Mesendoderm (in vitro differentiated cells): ENCODE measurements at regions not wholly inside any gene's neighbourhood (a gene's known extent, or its start where the extent isn't known, plus 50 kb on each side); places are given as distances from the start of the nearest gene placed in this dataset.

Source experiments
- DNase-seq: peaks from one replicate; pipeline ENCODE4 v3.0.0; 2013
- H2AK5ac ChIP-seq: 2 replicates; pipeline ENCODE4 v1.6.1; 2013; ENCODE audit warnings: low read length, inconsistent platforms
- H2BK120ac ChIP-seq: 2 replicates; pipeline ENCODE4 v1.6.1; 2013; ENCODE audit warnings: low read depth, mild to moderate bottlenecking, low read length, moderate library complexity, mixed read lengths
- H2BK15ac ChIP-seq: replicated peaks from 2 replicates; pipeline ENCODE4 v1.6.1; 2013; ENCODE audit warnings: low read depth, mild to moderate bottlenecking, moderate library complexity
- H2BK5ac ChIP-seq: 2 replicates; pipeline ENCODE4 v1.6.1; 2013; ENCODE audit warnings: low read length, inconsistent platforms
- H3K18ac ChIP-seq: 2 replicates; pipeline ENCODE4 v1.6.1; 2013; ENCODE audit warnings: mild to moderate bottlenecking, low read length, mixed read lengths
- H3K23ac ChIP-seq: one replicate; pipeline ENCODE4 v1.6.1; 2013; ENCODE audit warnings: low read length
- H3K27ac ChIP-seq: 2 replicates; pipeline ENCODE4 v1.5.1; 2013; ENCODE audit warnings: low read depth, mild to moderate bottlenecking, inconsistent platforms, low read length, moderate library complexity
- H3K27me3 ChIP-seq: 2 replicates; pipeline ENCODE4 v1.6.1; 2013; ENCODE audit warnings: low read length, control low read depth, mild to moderate bottlenecking, inconsistent platforms; ENCODE audit not compliant: insufficient read depth, poor library complexity
- H3K36me3 ChIP-seq: 2 replicates; pipeline ENCODE4 v1.6.1; 2013; ENCODE audit warnings: low read length, inconsistent platforms; ENCODE audit not compliant: control insufficient read depth, insufficient read depth
- H3K4ac ChIP-seq: one replicate; pipeline ENCODE4 v1.6.1; 2013; ENCODE audit warnings: low read depth, mild to moderate bottlenecking, low read length, moderate library complexity
- H3K4me1 ChIP-seq: 2 replicates; pipeline ENCODE4 v1.6.1; 2013; ENCODE audit warnings: low read depth, low read length, inconsistent platforms; ENCODE audit not compliant: control insufficient read depth
- H3K4me2 ChIP-seq: 2 replicates; pipeline ENCODE4 v1.6.1; 2013; ENCODE audit warnings: low read length
- H3K4me3 ChIP-seq: 2 replicates; pipeline ENCODE4 v1.5.1; 2013; ENCODE audit warnings: mild to moderate bottlenecking, low read length
- H3K56ac ChIP-seq: one replicate; pipeline ENCODE4 v1.6.1; 2013; ENCODE audit warnings: low read length
- H3K79me1 ChIP-seq: 2 replicates; pipeline ENCODE4 v1.6.1; 2013; ENCODE audit warnings: low read length, inconsistent platforms
- H3K79me2 ChIP-seq: 2 replicates; pipeline ENCODE4 v1.6.1; 2013; ENCODE audit warnings: mild to moderate bottlenecking, low read length; ENCODE audit not compliant: control insufficient read depth, insufficient read depth
- H3K9ac ChIP-seq: 2 replicates; pipeline ENCODE4 v1.6.1; 2013; ENCODE audit warnings: low read length, inconsistent platforms
- H4K5ac ChIP-seq: one replicate; pipeline ENCODE4 v1.6.1; 2013; ENCODE audit warnings: low read length
- H4K8ac ChIP-seq: one replicate; pipeline ENCODE4 v1.6.1; 2013; ENCODE audit warnings: low read depth, mild to moderate bottlenecking, control low read depth, low read length, moderate library complexity
- WGBS: extraction: QIAGEN DNeasy Blood & Tissue Kit; methylation state at CpG from one replicate; pipeline ENCODE4 v1.1.7; 2013; ENCODE audit warnings: low lambda C conversion rate, missing lambda C conversion rate; ENCODE audit not compliant: insufficient coverage; ENCODE audit errors: extremely low coverage; 5-methylcytosine and 5-hydroxymethylcytosine counted together

DNA sequence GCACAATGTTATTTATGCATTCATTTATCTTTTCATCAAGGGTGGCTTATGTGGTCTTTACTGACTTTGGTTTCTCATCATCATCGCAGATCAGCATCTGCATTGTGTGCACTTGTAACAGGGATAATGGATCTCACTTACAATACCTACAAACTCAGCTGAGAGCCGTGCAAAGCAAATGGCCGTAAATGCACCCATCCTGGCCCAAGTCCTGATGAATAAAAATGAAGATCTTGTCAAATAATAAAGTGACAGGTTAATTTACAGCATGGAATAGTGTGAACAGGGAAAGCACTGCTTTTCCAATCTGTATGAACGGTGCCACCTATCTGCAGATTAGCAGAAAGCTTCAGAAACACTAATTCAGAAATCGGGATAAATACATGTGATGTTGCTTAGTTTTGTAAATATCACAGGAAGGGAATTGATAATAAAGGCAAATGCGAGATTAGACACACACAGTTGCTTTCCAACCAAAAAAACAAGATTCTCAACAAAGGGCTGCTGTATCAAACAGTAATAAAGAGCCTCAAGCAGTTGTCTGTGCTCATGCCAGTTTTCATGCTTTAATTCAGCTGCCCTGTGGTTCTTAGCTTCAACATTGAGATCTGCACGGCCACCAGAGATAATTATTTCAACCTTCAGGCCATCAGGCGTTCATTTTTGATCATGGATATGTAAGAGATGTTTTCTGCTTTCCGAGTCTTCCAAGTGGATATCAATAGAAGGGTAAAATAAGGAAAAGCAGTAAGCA, 153.4 kb upstream of the POU5F2 start:
- Histone ChIP-seq H2BK15ac (no peak overlapping the region), H4K5ac (no peak overlapping the region), H3K23ac (no peak overlapping the region), H3K4me1 (no peaks in the 10 kb centered on the region), H3K27me3 (no peaks in the 10 kb centered on the region), H3K27ac (no peak overlapping the region), H3K4me2 (no peak overlapping the region), H3K18ac (no peak overlapping the region), H2BK120ac (no peak overlapping the region), H3K4me3 (no peak overlapping the region), H3K9ac (no peak overlapping the region), H3K36me3 (no peaks in the 10 kb centered on the region), H3K79me1 (no peaks in the 10 kb centered on the region), H3K56ac (no peak overlapping the region), H2BK5ac (no peak overlapping the region), H4K8ac (no peak overlapping the region), H2AK5ac (no peak overlapping the region), H3K79me2 (no peaks in the 10 kb centered on the region), H3K4ac (no peak overlapping the region)
- no CpG with 5 or more reads among the region's 9 CpGs for WGBS
- no peak for DNase-seq

DNA sequence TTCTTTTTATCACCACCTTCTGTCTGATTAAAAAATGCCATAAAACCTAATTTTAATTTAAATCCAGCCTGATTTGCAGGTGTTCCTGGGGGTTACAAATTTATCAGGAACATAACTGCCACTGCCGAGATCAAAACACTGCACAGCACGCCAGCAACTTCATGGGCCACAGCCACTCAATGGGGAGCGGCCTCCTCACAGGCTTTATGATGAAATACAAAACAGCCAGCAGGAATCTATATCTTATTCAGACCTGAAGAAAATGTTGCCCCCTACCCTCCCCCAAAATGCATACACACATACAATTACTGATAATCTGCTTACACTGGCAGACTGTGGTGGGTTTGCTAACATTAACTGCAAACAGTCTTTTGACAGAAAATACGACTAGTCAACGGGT, 151.7 kb upstream of the POU5F2 start:
- Histone ChIP-seq H3K9ac (no peak overlapping the region), H3K4ac (no peak overlapping the region), H3K23ac (no peak overlapping the region), H2AK5ac (no peak overlapping the region), H3K79me1 (no peaks in the 10 kb centered on the region), H3K4me3 (no peak overlapping the region), H3K18ac (peak overlapping the region; percentile 68), H3K4me1 (no peaks in the 10 kb centered on the region), H2BK15ac (no peak overlapping the region), H3K36me3 (no peaks in the 10 kb centered on the region), H2BK120ac (no peak overlapping the region), H4K5ac (no peak overlapping the region), H3K79me2 (no peaks in the 10 kb centered on the region), H3K56ac (no peak overlapping the region), H3K4me2 (no peak overlapping the region), H2BK5ac (no peak overlapping the region), H3K27ac (no peak overlapping the region), H4K8ac (no peak overlapping the region), H3K27me3 (no peaks in the 10 kb centered on the region)
- WGBS: no CpG with 5 or more reads among the region's 5 CpGs
- no peak for DNase-seq

DNA sequence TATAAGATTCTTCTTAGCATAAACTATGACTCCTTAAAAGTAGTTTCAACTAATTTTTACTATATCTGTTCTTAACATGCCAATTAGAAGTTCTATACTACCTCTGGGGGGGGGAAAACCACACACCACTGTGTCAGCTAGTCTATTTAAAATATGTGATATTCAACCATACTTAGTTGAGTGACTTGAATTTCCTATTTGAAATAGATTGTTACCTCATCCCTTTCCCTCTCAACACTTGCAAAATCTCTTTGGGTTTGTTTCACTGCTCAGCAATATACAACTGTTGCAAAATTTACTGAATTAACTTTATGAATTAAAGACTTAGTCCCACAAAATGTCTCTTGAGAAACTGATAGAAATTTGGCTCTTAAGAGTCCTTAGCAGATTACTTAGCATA, 151.1 kb upstream of the POU5F2 start:
- Histone ChIP-seq H2AK5ac (no peak overlapping the region), H3K9ac (no peak overlapping the region), H3K27ac (no peak overlapping the region), H2BK15ac (no peak overlapping the region), H3K79me2 (no peaks in the 10 kb centered on the region), H4K5ac (no peak overlapping the region), H4K8ac (no peak overlapping the region), H3K23ac (no peak overlapping the region), H2BK120ac (no peak overlapping the region), H3K18ac (no peak overlapping the region), H3K27me3 (no peaks in the 10 kb centered on the region), H2BK5ac (no peak overlapping the region), H3K56ac (no peak overlapping the region), H3K4me2 (no peak overlapping the region), H3K4me3 (no peak overlapping the region), H3K4ac (no peak overlapping the region), H3K79me1 (no peaks in the 10 kb centered on the region), H3K4me1 (no peaks in the 10 kb centered on the region), H3K36me3 (no peaks in the 10 kb centered on the region)
- DNase-seq: no peak

DNA sequence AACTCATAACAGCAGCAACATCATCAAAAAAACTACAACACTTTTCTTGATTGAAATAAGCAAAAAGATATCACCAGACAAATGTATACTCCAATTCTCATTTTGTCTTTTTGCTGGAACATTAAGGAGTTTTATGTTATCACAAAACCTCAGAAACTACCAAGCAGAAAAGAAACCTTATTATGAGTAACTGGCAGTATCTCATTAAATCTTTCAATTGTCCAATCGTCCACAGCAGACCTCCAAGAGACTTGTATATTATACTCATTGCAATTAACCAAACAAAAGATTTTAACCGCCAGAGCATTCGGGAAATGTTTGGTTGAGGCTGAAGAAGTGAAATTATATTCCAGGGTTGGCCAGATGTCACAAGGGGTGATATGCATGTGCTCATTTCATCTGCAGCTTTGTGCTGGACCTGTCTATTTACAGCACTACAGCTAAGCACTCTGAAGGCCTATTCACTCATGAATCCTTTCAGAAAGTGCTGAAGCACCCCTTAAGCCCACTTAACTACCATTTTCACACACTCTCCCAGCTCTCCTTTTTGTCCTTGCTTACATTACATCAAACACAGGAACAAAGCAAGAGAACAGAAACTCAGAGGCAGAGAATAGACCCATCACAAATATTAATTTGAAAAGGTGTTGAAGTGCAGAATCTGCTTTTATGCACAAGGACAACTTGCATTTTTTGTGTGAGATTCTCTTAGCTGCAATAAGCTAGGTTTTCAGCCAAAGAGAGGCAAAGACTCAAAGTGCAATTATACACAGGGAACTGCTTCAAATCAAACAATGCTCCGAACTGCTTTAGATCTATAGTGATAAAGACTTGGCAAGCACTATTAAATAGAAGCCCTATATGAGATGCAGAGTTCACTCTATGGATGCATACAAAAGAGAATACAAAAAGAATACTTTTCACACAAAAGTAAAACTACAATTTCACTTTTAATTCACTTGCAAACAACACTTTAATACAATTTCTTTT, 150.4 kb upstream of the POU5F2 start:
- DNase-seq: no peak
- Histone ChIP-seq H3K23ac (no peak overlapping the region), H2AK5ac (no peak overlapping the region), H3K4me2 (no peak overlapping the region), H3K56ac (no peak overlapping the region), H3K36me3 (no peaks in the 10 kb centered on the region), H3K4me1 (no peaks in the 10 kb centered on the region), H3K4ac (no peak overlapping the region), H2BK120ac (no peak overlapping the region), H3K79me2 (no peaks in the 10 kb centered on the region), H4K8ac (no peak overlapping the region), H4K5ac (no peak overlapping the region), H2BK5ac (no peak overlapping the region), H3K27me3 (no peaks in the 10 kb centered on the region), H2BK15ac (no peak overlapping the region), H3K18ac (no peak overlapping the region), H3K79me1 (no peaks in the 10 kb centered on the region), H3K27ac (no peak overlapping the region), H3K9ac (no peak overlapping the region), H3K4me3 (no peak overlapping the region)
- WGBS: no CpG with 5 or more reads among the region's 4 CpGs

DNA sequence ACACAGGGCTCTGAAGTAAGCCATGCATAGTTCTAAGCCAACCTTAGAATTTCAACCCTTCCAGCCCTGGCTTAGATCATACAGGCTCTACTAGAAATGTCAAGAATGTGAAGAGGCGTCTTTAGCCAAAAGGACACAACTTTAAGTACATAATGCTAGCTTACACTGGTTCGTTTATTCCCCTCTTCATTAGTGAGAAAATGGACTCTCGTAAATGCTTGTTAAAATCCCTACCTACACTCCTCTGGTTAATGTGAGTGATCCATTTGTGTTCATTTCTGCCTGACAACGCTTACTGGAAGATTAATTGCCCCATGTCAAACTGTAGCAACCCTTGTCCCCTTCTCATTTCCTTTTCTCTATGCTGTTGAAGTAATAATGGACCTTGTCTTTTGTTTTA, 149.3 kb upstream of the POU5F2 start:
- H3K4me3 ChIP-seq: no peak overlapping the region
- no peak overlapping the region for H2BK5ac ChIP-seq
- H3K56ac ChIP-seq: no peak overlapping the region
- no peak overlapping the region for H2BK15ac ChIP-seq
- H3K9ac ChIP-seq: no peak overlapping the region
- no peak overlapping the region for H3K4ac ChIP-seq
- H3K4me2 ChIP-seq: no peak overlapping the region
- no peak overlapping the region for H3K23ac ChIP-seq
- no peaks in the 10 kb centered on the region for H3K79me2 ChIP-seq
- no peaks in the 10 kb centered on the region for H3K4me1 ChIP-seq
- H3K18ac ChIP-seq: no peak overlapping the region
- no peak overlapping the region for H4K5ac ChIP-seq
- no peak overlapping the region for H2BK120ac ChIP-seq
- H2AK5ac ChIP-seq: no peak overlapping the region
- WGBS: no CpG with 5 or more reads among the region's 4 CpGs
- DNase-seq: peak; percentile 63
- H4K8ac ChIP-seq: no peak overlapping the region
- no peaks in the 10 kb centered on the region for H3K27me3 ChIP-seq
- H3K27ac ChIP-seq: no peak overlapping the region
- no peaks in the 10 kb centered on the region for H3K79me1 ChIP-seq
- no peaks in the 10 kb centered on the region for H3K36me3 ChIP-seq
